Brain microvascular endothelial cell (primary cell): ENCODE measurements at regions not wholly inside any gene's neighbourhood (a gene's known extent, or its start where the extent isn't known, plus 50 kb on each side); places are given as distances from the start of the nearest gene placed in this dataset.
A peak's percentile ranks its signal among the peaks of the same experiment; 100 is the strongest.
"Not testable (repeated sequence)": the region's sequence is repeated elsewhere in the genome, so short reads cannot be mapped to it uniquely, and the experiment has no call there.

Experiments
- DNase-seq: peaks from one replicate; pipeline ENCODE4 v3.0.0-alpha.2; 2020
- H3K27ac ChIP-seq: fragments of 250-450 bp; sonication (Bioruptor Pico); 2 replicates; pipeline ENCODE4 v1.5.1; 2020; ENCODE audit warnings: mild to moderate bottlenecking, moderate library complexity
- H3K27me3 ChIP-seq: fragments of 250-450 bp; sonication (Bioruptor Pico); replicated peaks from 2 replicates; pipeline ENCODE4 v1.5.1; 2020; ENCODE audit warnings: mild to moderate bottlenecking
- H3K36me3 ChIP-seq: fragments of 250-450 bp; sonication (Bioruptor Pico); replicated peaks from 2 replicates; pipeline ENCODE4 v1.5.1; 2020; ENCODE audit warnings: mild to moderate bottlenecking
- H3K4me3 ChIP-seq: 2 replicates; pipeline ENCODE4 v1.5.1; 2011; ENCODE audit warnings: low read depth, mild to moderate bottlenecking, control low read depth, low read length, moderate library complexity
- CTCF ChIP-seq: IDR thresholded peaks from 2 replicates; pipeline ENCODE4 v1.5.1; 2011; ENCODE audit warnings: low read depth, mild to moderate bottlenecking, moderate library complexity, low read length, control low read depth, inconsistent platforms; ENCODE audit errors: missing control alignments
- in situ Hi-C: cut with HindIII; loops from 2 replicates; pipeline ENCODE4 v1.10.0; 2017; ENCODE audit warnings: low sequenced_read_pairs, low pct_ligation_motif_present

GRCh38 chr9:73053543-73053942 is 98.1 kb upstream of the ANXA1 start:
- Histone ChIP-seq H3K27me3 (no peaks in the 10 kb centered on the region), H3K27ac (no peak overlapping the region), H3K4me3 (no peak overlapping the region), H3K36me3 (no peaks in the 10 kb centered on the region)
- in situ Hi-C loops = no loop called here
- no peak for DNase-seq
- TF ChIP-seq CTCF = no peak

- Histone ChIP-seq H3K36me3 (no peaks in the 10 kb centered on the region), H3K27ac (peak overlapping the region; percentile 62), H3K27me3 (no peaks in the 10 kb centered on the region), H3K4me3 (no peak overlapping the region)
- TF ChIP-seq CTCF = no peak
- DNase-seq = no peak
- in situ Hi-C loops = no loop called here
These were observed 98.2 kb upstream of the ALDH1A1 start for GRCh38 chr9:73050887-73051550.

GRCh38 chr9:73050065-73050816 is 97.4 kb upstream of the ALDH1A1 start:
- in situ Hi-C loops = no loop called here
- no peaks in the 10 kb centered on the region for H3K27me3 ChIP-seq
- H3K36me3 ChIP-seq = no peaks in the 10 kb centered on the region
- no peak for DNase-seq
- peak; percentile 39 for TF ChIP-seq CTCF
- no peak overlapping the region for H3K4me3 ChIP-seq
- peak overlapping the region; percentile 62 for H3K27ac ChIP-seq

GRCh38 chr9:73049280-73049679 is 96.4 kb upstream of the ALDH1A1 start:
- Histone ChIP-seq H3K36me3 (no peaks in the 10 kb centered on the region), H3K4me3 (no peak overlapping the region), H3K27ac (no peak overlapping the region), H3K27me3 (no peaks in the 10 kb centered on the region)
- DNase-seq = no peak
- in situ Hi-C loops = no loop called here
- no peak for TF ChIP-seq CTCF

GRCh38 chr9:73046769-73047168 is 93.9 kb upstream of the ALDH1A1 start:
- H3K27me3 ChIP-seq = no peaks in the 10 kb centered on the region

GRCh38 chr9:73044776-73045175 is 91.9 kb upstream of the ALDH1A1 start:
- H3K27me3 ChIP-seq, H3K4me3 ChIP-seq, in situ Hi-C loops, H3K36me3 ChIP-seq, DNase-seq, H3K27ac ChIP-seq: not testable (repeated sequence)

More at GRCh38 chr9:73046769-73047168, 93.9 kb upstream of the ALDH1A1 start:
- no peak for TF ChIP-seq CTCF
- no peaks in the 10 kb centered on the region for H3K36me3 ChIP-seq
- H3K4me3 ChIP-seq = no peak overlapping the region
- in situ Hi-C loops = no loop called here
- H3K27ac ChIP-seq = no peak overlapping the region
- DNase-seq = no peak
